ENCODE measurements at regions not wholly inside any gene's neighbourhood (a gene's known extent, or its start where the extent isn't known, plus 50 kb on each side); places are given as distances from the start of the nearest gene placed in this dataset.
"Not testable (repeated sequence)": the region's sequence is repeated elsewhere in the genome, so short reads cannot be mapped to it uniquely, and the experiment has no call there.

DNA sequence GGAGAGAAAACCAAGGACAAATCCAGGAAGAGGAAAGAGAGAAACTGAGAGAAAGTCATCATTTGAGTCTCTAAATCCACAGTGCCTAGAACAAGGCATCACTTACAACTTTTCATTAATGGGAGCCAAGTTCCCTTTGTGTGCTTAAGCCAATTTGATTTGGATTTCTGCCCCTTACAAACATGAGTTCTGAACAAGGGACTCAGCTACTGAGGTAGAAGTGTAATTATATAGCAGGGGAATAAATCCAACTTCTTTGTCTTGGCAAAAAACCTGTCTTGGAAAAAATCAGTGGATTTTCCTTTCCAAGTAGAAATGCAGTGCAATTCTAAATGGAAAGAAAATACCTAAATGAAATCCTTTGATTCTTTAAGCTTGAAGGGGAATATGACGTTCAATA is 307.2 kb upstream of the CNTN3 start:
- no peaks in the 10 kb centered on the region for H3K4me1 ChIP-seq
- no peak overlapping the region for H3K4me3 ChIP-seq (ENCODE audit: low read depth, low read length)
- no peaks in the 10 kb centered on the region; the same call in 1 of the 2 replicates for H3K9me3 ChIP-seq
- no peak for DNase-seq
- TF ChIP-seq, protein P1, sequence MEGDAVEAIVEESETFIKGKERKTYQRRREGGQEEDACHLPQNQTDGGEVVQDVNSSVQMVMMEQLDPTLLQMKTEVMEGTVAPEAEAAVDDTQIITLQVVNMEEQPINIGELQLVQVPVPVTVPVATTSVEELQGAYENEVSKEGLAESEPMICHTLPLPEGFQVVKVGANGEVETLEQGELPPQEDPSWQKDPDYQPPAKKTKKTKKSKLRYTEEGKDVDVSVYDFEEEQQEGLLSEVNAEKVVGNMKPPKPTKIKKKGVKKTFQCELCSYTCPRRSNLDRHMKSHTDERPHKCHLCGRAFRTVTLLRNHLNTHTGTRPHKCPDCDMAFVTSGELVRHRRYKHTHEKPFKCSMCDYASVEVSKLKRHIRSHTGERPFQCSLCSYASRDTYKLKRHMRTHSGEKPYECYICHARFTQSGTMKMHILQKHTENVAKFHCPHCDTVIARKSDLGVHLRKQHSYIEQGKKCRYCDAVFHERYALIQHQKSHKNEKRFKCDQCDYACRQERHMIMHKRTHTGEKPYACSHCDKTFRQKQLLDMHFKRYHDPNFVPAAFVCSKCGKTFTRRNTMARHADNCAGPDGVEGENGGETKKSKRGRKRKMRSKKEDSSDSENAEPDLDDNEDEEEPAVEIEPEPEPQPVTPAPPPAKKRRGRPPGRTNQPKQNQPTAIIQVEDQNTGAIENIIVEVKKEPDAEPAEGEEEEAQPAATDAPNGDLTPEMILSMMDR (IDR thresholded peaks at IDR 0.05; ENCODE audit: low read depth, low read length) = no peak
- no peaks in the 10 kb centered on the region for H3K27me3 ChIP-seq
- H3K36me3 ChIP-seq = no peaks in the 10 kb centered on the region

DNA sequence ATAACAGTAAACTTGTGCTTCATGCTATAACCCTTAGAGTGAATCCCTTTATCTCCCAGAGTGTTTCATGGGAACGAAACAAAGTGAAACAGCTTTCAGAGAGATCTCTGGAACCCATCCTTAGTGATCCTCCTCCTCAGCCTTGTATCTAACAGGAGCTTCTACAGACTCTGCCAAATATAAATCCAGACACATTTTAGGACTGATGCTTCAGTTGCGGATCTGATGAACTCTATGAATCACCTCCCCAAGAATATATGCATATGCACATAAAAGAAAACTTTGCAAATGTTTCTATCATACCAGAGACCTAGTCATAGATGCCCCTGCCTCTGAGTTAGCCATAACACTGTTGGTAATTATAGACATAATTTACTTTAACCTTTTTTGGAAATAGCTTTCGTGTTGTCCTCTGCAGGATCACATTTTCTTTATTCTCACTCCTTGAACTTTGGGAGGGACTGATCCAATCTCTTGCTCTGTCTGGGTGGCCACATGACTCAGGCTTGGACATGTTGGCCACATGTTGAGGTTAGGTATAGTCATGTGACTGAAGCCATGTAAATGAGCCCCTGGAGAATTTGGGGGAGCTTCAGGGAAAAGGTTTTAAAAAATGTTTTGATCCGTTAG is 306.4 kb upstream of the CNTN3 start:
- Histone ChIP-seq H3K27me3 (no peaks in the 10 kb centered on the region), H3K4me1 (no peaks in the 10 kb centered on the region), H3K36me3 (no peaks in the 10 kb centered on the region), H3K9me3 (no peaks in the 10 kb centered on the region; the same call in 1 of the 2 replicates), H3K4me3 (ENCODE audit: low read depth, low read length) (no peak overlapping the region)
- TF ChIP-seq, protein P1 (IDR thresholded peaks at IDR 0.05; ENCODE audit: low read depth, low read length) = no peak
- no peak for DNase-seq

DNA sequence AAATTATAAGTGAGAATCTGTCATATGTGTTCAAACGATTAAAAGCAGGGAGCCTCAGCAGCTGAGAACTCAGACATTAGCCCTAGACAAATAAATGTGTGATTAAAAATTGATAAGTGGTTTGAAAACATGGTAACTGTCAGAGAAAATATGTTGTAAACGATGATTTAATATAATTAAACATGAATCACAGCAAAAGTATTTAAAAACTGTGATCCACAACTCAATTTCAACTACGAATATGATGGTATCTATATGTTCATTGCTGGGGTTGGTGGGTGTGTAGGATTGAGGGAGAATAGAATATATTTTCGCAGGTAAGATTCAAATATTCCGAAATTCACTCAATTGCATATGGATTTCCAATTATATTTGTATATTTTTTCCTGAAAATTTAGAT is 302.2 kb upstream of the CNTN3 start:
- TF ChIP-seq, protein P1 (IDR thresholded peaks at IDR 0.05; ENCODE audit: low read depth, low read length) = no peak

DNA sequence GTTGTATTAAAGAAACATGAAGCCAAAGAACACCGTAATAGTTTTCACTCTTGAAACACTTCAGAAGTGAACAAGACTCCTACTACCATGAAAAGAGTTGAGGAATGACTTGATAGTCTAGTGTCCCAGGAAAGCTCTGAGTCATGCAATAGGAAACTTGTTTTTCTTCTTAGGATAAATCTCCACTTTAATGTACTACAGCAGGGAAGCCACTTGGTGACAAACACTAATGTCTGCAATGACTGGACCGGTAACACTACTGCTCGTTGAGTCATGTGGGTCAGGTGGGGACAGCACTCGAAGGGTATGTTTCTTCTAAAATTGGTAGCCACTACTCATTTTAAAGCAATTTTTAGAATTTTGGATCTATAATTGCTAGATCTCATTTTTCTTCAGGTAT is 291.7 kb upstream of the CNTN3 start:
- DNase-seq = no peak
- TF ChIP-seq, protein P1 (IDR thresholded peaks at IDR 0.05; ENCODE audit: low read depth, low read length) = no peak
- Histone ChIP-seq H3K4me3 (ENCODE audit: low read depth, low read length) (no peak overlapping the region), H3K9me3 (no peaks in the 10 kb centered on the region), H3K27me3 (no peaks in the 10 kb centered on the region), H3K36me3 (no peaks in the 10 kb centered on the region), H3K4me1 (no peaks in the 10 kb centered on the region)

More for the DNA sequence above, 302.2 kb upstream of the CNTN3 start:
- no peaks in the 10 kb centered on the region for H3K36me3 ChIP-seq
- no peaks in the 10 kb centered on the region for H3K4me1 ChIP-seq
- no peak for DNase-seq
- no peaks in the 10 kb centered on the region for H3K27me3 ChIP-seq
- no peak overlapping the region for H3K4me3 ChIP-seq (ENCODE audit: low read depth, low read length)
- H3K9me3 ChIP-seq = no peaks in the 10 kb centered on the region; the same call in 1 of the 2 replicates

DNA sequence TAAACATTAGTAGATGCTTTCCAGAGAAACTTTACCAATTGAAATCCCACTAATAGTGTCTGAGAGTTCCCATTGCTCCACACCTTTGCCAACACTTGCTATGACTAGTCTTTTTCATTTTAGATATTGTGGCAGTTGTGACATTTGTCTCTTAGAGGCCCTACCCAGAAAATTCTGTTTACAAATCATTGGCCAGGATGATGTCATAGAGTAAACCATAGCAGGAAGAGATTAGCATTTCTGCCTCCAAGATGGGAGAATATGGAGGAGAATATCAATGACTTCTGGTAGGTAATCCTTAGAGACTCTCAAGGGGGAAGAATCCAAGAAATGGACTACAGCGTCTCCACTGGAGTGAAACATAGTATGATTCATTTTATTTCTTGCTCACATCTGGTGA is 291.0 kb upstream of the CNTN3 start:
- Histone ChIP-seq H3K4me1 (no peaks in the 10 kb centered on the region), H3K36me3 (no peaks in the 10 kb centered on the region), H3K27me3 (no peaks in the 10 kb centered on the region), H3K4me3 (ENCODE audit: low read depth, low read length) (no peak overlapping the region), H3K9me3 (no peaks in the 10 kb centered on the region)
- TF ChIP-seq, protein P1 (IDR thresholded peaks at IDR 0.05; ENCODE audit: low read depth, low read length) = no peak
- no peak for DNase-seq

DNA sequence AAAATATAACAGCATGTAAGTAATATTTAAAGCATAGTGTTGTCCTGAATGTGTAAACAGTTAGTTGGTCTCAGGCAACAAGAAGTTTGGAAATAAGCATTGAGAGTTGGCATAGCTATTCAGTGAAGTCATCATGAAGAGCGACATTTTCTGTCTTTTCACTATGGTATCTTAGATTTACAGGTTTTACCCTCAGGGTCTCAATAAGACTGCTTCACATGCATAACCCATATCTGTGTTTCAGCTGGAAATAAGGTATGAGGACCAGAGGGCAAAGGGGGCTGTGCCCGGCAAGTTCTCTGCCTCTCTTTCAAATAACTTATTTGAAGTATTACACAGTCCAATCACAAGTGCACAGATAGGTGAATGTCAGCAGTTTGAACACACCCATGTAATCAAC is 290.2 kb upstream of the CNTN3 start:
- no peak overlapping the region for H3K4me3 ChIP-seq (ENCODE audit: low read depth, low read length)
- DNase-seq = no peak
- no peaks in the 10 kb centered on the region for H3K36me3 ChIP-seq
- TF ChIP-seq, protein P1 (IDR thresholded peaks at IDR 0.05; ENCODE audit: low read depth, low read length) = no peak
- H3K9me3 ChIP-seq = no peaks in the 10 kb centered on the region
- no peaks in the 10 kb centered on the region for H3K27me3 ChIP-seq
- no peaks in the 10 kb centered on the region for H3K4me1 ChIP-seq

DNA sequence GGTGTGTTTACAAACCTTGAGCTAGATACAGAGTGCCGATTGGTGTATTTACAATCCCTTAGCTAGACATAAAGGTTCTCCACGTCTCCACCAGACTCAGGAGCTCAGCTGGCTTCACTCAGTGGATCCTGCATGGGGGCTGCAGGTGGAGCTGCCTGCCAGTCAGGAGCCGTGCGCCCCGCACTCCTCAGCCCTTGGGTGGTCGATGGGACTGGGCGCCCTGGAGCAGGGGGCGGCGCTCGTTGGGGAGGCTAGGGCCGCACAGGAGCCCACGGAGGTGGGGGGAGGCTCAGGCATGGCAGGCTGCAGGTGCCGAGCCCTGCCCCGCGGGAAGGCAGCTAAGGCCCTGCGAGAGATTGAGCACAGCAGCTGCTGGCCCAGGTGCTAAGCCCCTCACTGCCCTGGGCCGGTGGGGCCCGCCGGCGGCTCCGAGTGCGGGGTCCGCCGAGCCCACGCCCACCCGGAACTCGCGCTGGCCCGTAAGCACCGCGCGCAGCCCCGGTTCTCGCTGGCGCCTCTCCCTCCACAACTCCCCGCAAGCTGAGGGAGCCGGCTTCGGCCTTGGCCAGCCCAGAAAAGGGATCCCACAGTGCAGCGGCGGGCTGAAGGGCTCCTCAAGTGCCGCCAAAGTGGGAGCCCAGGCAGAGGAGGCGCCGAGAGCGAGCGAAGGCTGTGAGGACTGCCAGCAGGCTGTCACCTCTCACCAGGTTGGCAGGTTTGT is 285.5 kb upstream of the CNTN3 start:
- H3K4me3 ChIP-seq (ENCODE audit: low read depth, low read length); H3K9me3 ChIP-seq; H3K4me1 ChIP-seq; H3K36me3 ChIP-seq; DNase-seq; H3K27me3 ChIP-seq: not testable (repeated sequence)

All from BE2C (cell line).